ENCODE measurements at regions not wholly inside any gene's neighbourhood (a gene's known extent, or its start where the extent isn't known, plus 50 kb on each side); places are given as distances from the start of the nearest gene placed in this dataset.

DNA sequence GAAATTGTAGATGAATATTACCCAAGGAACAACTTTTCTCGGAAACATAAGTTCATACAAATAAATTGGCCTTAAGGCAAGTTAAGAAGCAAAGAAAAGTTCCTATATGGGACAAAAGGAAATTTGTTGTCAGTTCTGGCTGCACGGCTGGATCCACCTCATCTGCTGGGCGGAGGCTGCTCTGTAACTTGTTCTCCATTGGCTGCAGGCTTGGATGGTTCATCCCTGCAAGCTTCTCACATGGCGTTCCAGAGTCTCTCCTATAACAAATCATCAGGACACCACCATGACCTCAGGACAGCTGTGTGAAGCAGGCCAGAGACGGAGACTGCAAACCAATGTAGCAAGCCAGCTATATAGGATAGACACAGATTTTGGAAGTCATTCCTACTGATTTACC, 81.4 kb upstream of the DAB2 start:
- DNase-seq (ENCODE audit: low read depth): no peak
- in situ Hi-C loops (cut with HindIII; ENCODE audit: low pct_unique_long_range_greater_than_20kb, low sequenced_read_pairs): no loop called here

DNA sequence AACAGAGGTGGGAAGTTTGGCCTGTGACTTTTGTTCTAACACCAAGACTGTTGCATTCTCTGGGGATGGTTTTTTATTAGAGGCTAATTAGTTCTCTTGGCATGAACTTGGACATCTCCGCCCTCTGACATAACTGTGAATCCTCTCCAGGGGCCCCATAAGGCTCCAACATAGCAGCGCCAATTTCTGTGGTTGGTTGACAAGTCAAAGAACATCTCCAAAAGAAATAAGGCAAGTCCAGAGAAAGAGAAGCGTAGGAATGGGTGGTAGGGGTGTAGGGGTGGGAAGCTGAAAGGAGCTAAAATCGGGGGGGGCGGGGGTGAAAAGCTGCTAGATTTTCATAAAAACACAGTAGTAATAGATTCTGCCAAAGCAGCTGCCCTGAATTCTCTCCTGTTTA, 81.0 kb upstream of the DAB2 start:
- DNase-seq (ENCODE audit: low read depth): no peak
- in situ Hi-C loops (cut with HindIII; ENCODE audit: low pct_unique_long_range_greater_than_20kb, low sequenced_read_pairs): no loop called here

DNA sequence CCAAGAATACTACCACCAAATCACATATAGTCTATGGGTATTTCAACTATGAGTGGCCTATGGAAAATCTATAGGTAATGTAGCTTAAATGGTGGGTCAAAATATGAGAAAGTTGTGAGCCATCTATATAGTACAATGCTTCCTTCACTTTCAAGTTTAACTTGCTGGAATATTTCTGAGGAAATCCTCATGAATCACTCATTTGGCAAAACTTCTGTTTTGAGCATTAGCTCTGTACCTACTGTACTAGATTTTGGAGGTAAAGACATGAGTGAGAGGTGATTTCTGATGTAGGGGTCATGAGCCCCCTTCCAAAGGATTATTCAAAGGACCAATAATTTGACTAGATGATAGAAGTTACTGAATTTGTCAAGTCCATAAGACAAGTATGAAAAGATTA, 80.6 kb upstream of the DAB2 start:
- no peak for DNase-seq (ENCODE audit: low read depth)
- in situ Hi-C loops (cut with HindIII; ENCODE audit: low pct_unique_long_range_greater_than_20kb, low sequenced_read_pairs): no loop called here

DNA sequence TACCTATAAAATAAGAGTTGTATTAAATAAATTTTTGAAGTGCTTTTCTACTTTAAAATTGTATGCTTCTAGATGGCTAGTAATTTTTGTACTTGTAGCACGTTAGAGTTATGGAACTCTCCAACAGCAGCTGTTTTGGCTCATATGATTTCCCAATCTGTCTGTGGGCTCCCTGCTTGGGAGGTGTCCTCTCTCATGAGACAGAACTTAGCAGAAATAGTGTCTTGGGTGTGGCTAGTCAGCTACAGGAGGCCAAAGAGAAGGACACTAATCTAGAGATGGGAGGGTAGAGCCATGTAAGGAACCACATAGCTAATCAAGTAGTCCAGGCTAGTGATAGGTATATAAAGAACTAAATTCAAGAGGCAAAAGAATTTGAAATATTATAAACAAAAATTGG, 78.4 kb upstream of the DAB2 start:
- DNase-seq (ENCODE audit: low read depth): no peak
- in situ Hi-C loops (cut with HindIII; ENCODE audit: low pct_unique_long_range_greater_than_20kb, low sequenced_read_pairs): no loop called here

DNA sequence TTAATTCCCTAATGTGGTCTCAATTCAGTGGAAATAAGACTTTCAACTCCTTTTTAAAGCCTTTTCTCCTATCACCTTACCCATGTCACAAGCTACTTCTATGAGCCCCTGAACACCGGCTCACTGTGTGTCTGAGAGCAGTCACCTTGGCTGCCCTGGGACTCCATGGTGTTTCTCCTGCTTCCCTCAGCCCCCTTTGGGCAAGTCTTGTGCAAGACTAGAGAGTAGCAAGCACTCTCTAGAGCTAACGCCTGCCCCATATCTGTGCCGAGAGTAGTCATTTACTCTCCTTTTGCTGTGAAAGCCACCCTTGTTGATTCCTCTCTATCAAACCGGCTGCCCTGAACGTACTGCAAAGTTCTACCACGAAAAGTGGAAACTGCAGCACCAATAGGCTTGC, 77.9 kb upstream of the DAB2 start:
- in situ Hi-C loops (cut with HindIII; ENCODE audit: low pct_unique_long_range_greater_than_20kb, low sequenced_read_pairs): no loop called here
- no peak for DNase-seq (ENCODE audit: low read depth)

DNA sequence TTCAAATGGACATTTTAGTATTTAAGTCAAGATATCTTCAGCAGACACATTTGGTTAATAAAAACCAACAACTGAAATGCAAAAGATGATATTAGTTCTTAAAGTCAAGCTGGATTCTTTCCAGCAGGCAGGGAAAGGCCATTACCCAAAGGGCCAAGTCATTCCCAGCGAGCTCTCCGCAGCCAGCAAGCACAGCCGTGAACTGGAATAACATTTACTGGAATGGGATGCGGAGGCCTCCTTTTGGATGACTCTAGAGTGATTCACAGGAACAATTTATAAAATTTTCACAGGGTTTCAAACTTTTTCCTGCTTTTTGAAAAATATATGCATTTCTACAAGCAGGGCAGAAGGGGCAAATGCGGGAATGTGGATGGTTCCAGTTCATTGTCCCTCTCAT, 76.6 kb upstream of the DAB2 start:
- DNase-seq (ENCODE audit: low read depth): no peak
- in situ Hi-C loops (cut with HindIII; ENCODE audit: low pct_unique_long_range_greater_than_20kb, low sequenced_read_pairs): no loop called here

DNA sequence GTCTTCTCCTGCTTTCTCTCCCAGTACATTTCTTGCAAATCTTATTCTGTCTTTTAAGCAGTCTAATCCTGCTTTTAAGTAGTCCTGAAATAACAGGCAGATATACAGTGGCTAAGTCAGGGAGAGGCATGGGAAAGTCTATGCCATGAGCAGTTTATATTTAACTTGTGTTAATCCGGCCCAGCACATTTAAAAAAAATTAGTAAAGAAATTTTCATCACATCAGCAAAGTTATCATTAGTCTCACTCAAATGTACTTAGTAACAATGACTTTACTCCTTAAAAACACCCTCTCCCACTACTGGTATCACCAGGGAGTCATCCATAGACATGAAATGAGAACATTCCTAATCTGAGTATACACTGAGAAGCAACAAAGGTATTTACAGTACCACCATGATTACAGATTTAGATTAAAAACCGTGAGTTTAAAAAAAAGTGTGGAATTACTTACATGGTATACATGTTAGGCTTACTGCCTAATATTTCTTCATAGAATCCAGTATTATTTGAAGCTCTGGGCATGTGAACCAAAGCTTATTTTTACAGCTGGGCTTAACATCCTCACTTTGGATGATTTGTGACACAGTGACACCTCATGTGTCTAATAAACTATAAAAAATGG, 75.9 kb upstream of the DAB2 start:
- in situ Hi-C loops (cut with HindIII; ENCODE audit: low pct_unique_long_range_greater_than_20kb, low sequenced_read_pairs): no loop called here
- DNase-seq (ENCODE audit: low read depth): no peak

DNA sequence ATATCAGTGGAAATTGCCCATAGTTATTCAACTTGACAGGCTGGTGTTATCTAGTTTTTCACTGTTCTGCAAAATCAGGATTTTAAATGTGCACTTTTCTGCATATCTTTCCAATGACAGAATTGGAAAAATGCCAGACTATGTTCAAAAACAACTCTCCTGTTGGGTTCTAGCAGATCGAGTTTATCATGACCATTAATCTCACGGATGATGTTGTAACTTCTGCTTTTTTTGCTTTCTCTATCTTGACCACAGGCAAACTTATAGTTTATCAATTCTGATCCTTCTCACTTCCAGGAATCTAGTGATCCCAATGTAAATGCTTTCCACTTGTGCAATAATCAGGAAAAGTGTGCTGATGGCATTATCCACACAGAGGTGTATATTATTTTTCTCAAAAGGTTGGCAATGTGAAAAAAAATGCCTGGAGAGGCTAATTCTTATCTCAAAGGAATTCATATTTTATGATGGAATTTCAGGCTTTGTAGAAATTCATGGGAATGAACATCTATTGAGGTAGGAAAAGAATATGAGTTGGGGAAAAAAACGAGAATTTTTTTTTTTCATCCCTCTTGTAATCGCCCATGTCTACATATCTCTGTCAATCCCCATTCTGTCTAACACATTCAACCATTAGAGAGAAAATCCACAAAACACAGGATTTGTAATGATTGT, 73.6 kb upstream of the DAB2 start:
- DNase-seq (ENCODE audit: low read depth): no peak
- in situ Hi-C loops (cut with HindIII; ENCODE audit: low pct_unique_long_range_greater_than_20kb, low sequenced_read_pairs): no loop called here

DNA sequence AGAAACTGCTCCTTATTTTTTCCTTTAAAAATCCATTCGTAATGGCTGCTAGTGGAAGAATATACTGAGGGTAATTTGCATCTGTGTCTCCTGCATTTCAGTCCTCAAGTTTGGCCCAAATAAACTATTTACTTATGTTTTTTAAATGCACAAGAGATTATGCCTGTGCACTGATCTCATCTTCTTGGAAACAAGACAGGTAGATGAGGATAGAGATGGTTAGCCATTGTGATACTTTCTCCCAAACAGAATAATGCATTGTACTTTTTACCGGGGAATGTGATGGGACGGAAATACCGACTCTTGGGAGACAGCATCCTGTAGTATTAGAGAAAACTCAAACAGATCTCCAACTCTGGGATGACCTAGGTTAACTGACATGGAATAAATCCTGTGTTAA, 72.5 kb upstream of the DAB2 start:
- DNase-seq (ENCODE audit: low read depth): no peak
- in situ Hi-C loops (cut with HindIII; ENCODE audit: low pct_unique_long_range_greater_than_20kb, low sequenced_read_pairs): no loop called here

DNA sequence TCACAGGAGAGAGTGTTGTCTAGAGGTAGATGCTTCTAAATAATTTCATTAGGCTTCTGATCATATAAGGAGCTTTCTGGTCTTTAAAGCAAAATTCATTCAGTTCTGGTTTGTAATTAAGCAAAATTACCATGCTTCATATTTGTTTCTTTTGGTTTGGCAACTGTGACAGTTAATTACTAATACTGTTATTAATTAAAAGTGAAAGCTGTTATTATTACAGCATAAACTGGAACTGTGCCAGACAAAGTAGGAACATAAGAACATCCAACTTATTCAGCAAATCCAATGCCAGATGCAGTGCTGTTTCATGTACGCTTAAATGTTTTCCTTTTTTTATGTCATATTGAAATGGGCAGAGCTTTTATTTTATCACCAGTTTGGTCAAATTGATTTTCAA, 70.4 kb upstream of the DAB2 start:
- in situ Hi-C loops (cut with HindIII; ENCODE audit: low pct_unique_long_range_greater_than_20kb, low sequenced_read_pairs): no loop called here
- no peak for DNase-seq (ENCODE audit: low read depth)

DNA sequence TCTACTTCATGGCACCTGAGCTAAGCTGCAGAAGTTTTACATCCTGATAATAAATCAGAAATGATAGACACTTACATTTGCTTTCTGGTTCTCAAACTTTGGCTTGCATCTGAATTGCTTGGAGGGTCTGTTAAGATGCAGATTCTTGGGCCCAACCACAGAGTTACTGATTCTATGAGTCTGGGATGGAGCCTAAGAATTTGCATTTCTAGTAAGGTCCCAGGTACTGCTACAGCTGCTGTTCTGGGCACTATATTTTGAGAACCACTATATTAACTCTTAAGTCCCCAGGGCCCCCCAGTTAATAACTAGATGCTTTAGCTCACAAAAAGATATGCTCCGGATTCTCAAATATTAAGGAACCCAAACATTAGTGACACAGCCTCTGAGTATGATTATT, 69.8 kb upstream of the DAB2 start:
- no peak for DNase-seq (ENCODE audit: low read depth)
- in situ Hi-C loops (cut with HindIII; ENCODE audit: low pct_unique_long_range_greater_than_20kb, low sequenced_read_pairs): no loop called here

DNA sequence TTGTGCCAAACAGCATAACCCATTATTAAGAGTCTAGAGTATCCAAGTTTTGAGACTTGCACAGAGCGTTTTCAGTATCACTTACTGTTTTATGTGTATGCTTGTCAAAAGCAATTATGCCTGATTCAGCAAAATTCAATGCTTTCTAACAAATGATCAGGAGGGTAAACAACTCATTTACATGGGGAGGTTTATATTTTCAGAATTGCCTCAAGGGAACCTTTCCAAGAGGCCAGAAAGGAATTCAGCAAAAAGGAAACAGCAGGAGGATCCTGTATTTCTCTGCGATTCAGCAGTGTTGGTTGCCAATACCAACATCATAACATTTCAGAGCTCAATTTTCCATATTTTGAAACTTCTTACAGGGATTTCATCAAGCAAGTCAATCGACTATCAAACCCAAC, 69.3 kb upstream of the DAB2 start:
- in situ Hi-C loops (cut with HindIII; ENCODE audit: low pct_unique_long_range_greater_than_20kb, low sequenced_read_pairs): no loop called here
- DNase-seq (ENCODE audit: low read depth): no peak

DNA sequence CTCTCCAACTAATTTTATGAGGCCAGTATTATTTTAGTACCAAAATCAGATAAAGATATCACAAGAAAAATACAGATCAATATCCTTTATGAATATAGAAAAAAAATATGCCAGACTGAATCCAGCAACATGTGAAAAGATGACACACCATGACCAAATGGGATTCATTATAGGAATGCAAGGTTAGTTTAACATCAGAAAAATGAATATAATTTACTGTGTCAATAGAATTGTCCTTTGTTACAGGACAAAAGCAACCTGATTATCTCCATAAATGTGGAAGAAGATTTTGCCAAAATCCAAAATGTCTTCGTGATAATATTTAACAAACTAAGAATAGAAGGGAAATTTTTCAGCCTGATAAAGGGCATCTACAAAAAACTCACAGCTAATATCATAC, 66.4 kb upstream of the DAB2 start:
- in situ Hi-C loops (cut with HindIII; ENCODE audit: low pct_unique_long_range_greater_than_20kb, low sequenced_read_pairs): no loop called here

DNA sequence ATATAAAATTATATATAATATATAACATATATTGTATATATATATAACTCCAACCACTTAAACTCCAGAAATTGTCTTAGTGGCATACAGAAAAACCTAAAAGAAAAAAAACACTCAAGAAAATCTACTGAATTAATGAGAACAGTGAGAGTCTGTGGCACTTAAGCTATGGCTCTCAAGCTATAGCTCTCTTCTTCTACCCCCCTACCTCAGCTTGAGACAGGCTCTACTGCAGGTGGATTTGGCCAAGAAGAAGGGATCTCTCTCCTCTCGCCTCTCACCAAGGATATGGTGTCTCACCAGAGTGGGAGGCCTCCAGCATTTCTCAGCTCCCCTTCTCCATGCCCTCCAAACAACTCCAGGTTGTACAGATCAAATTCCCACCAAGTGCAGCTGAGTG, 64.5 kb upstream of the DAB2 start:
- DNase-seq (ENCODE audit: low read depth): no peak
- in situ Hi-C loops (cut with HindIII; ENCODE audit: low pct_unique_long_range_greater_than_20kb, low sequenced_read_pairs): no loop called here

More for the DNA sequence above, 66.4 kb upstream of the DAB2 start:
- DNase-seq (ENCODE audit: low read depth): no peak

DNA sequence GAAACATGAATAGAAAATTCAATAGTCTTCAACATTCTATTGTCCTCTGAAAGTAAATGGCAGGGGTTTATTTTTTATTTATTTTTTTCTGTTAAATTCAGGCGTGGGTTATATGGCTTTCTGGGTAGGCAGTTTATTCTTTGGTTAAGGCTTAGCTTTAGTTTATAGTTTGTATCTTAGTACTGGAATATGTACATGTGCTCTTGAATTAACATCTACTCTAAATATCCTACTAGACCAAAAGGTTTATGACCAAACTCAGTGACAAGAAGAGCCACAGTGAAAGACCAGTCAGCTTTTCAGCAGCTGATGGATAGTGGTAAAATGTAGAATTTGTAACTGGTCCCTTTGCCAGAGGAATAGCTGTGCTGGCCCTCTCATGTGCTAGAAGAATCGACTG, 62.0 kb upstream of the DAB2 start:
- DNase-seq (ENCODE audit: low read depth): no peak
- in situ Hi-C loops (cut with HindIII; ENCODE audit: low pct_unique_long_range_greater_than_20kb, low sequenced_read_pairs): no loop called here

DNA sequence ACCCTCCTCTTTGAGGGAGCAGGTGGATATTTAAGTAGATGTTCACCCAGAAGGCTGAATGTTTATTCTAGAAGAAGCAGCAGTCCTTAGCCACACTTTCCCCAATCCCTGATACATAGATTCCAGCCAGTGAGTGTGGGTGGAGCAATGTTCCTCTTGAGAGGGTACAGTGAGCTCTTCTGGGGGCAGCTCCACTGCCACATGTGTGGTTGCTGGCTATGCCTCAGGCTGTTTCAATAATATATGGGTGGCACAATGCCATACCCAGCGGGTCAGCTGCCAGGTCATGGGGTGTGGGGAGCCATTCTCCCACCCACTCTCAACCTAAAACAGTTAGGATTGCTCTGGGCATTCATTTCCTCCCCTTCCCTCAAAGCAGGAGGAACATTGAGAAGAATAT, 61.6 kb upstream of the DAB2 start:
- no peak for DNase-seq (ENCODE audit: low read depth)
- in situ Hi-C loops (cut with HindIII; ENCODE audit: low pct_unique_long_range_greater_than_20kb, low sequenced_read_pairs): no loop called here

DNA sequence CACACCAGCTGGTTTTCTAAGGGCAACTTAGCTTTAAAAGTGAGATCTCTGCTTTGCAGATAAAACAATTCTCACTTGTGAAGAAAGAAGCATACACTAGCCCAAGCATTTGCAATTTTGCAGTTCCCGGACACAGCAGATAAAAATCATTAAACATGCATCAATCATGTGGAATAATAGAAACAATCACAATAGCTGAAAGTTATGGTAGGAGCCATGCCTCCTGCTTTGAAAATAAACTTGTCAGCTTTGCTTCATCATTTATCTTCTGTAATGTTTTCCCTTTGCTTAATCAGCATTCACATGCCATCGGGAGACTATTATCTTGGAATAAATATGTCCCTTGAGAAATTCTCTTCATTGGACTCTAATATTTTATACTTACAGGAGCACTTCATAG, 60.3 kb upstream of the DAB2 start:
- DNase-seq (ENCODE audit: low read depth): peak; percentile 3
- in situ Hi-C loops (cut with HindIII; ENCODE audit: low pct_unique_long_range_greater_than_20kb, low sequenced_read_pairs): no loop called here

DNA sequence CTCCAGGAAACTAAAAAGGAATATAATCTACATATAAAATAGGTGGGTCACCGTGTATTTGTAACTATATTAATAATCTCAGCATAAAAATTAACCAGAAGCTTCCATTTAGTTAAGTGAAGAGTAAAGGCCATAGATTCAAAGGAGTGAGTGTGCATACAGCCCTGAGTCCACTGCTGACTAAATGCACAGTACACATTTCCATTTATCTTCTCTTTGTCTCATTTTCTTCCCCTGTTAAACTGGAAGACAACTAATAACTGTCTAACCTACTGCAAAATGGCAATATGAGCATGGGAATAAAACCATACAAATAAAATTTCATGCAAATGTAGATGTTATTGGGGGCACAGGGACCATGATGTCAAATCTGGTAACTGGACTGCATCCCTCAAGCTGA, 59.9 kb upstream of the DAB2 start:
- in situ Hi-C loops (cut with HindIII; ENCODE audit: low pct_unique_long_range_greater_than_20kb, low sequenced_read_pairs): no loop called here

DNA sequence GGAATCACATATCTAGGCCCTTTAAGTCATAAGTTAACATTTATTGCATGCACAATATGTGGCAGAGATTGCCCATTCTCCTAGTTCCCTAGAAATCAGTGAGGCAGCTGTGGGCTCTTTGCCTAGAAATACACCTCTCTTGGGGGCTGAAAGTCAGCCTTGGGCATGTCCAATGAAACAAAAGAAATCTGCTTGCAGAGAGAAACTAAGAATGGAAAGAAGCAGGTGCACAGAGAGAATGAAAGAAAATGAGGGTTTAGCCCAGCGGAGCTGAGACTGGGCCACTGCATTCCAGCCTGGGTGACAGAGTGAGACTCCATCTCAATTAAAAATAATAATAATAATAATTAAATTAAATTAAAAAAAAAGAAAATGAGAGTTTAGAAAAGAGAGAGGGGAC, 57.3 kb upstream of the DAB2 start:
- in situ Hi-C loops (cut with HindIII; ENCODE audit: low pct_unique_long_range_greater_than_20kb, low sequenced_read_pairs): no loop called here
- no peak for DNase-seq (ENCODE audit: low read depth)

More for the DNA sequence above, 59.9 kb upstream of the DAB2 start:
- DNase-seq (ENCODE audit: low read depth): no peak

DNA sequence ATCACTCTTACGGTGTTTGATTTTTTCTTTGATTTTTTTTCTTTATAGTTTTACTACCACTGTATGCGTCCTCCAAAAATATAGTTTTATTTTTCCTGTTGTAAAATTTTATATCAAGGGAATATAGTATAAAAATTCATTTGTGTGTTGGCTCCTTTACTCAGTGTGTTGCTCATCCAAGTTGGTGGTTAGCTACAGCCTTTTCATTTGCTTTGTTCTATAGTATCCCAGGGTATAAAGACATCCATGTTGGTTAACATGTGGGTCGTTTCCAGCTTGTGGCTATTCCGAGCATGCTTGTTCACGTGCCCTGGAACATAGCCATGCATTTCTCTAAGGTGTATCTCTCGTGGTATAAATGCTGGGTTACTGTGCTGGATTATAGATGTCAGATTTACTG, 54.8 kb upstream of the DAB2 start:
- in situ Hi-C loops (cut with HindIII; ENCODE audit: low pct_unique_long_range_greater_than_20kb, low sequenced_read_pairs): no loop called here
- no peak for DNase-seq (ENCODE audit: low read depth)
